Left hindlimb (tissue), 1 donor: ENCODE measurements at regions not wholly inside any gene's neighbourhood (a gene's known extent, or its start where the extent isn't known, plus 50 kb on each side); places are given as distances from the start of the nearest gene placed in this dataset.
"Not testable (repeated sequence)": the region's sequence is repeated elsewhere in the genome, so short reads cannot be mapped to it uniquely, and the experiment has no call there.

Experiments
- DNase-seq: peaks from one replicate; pipeline ENCODE4 v3.0.0-alpha.2; 2018

DNA sequence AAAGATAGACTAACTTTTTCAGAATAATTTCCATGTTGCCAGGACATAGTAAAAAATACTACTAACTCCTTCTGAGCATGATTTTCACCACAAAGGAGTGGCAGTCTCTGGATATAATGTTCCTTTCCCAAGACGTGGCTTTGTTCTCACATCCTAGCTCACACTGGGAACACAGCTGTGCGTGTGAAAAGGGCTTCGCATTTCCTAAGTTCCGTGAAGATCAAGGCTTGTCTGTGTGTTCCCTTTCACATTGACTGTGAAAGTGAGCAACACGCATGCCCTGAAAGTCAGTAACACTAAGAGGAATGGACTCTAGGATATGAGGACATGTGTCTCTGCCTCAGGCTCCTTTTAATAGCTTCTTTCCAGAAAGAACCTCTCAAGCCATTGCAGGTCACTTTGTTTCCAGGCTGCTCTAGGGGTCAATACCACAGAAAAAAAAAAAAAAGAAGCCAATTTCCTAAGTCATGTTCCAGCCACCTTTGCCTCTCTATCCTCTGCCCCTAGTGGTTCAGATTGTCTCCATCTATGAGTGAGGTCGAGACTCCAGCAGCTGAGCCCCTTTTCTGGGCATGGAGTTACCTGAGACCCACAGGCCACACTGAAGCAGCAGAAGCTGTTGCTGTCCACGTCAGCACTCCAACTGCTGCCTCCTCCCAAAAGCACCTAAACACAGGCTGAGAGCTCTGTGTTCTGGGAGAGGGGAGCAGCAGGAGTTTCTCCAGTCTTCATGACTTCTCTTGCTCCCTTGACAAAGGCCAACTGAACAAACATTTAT lies 355.9 kb downstream of the RSL24D1 start:
- DNase-seq, result no peak

DNA sequence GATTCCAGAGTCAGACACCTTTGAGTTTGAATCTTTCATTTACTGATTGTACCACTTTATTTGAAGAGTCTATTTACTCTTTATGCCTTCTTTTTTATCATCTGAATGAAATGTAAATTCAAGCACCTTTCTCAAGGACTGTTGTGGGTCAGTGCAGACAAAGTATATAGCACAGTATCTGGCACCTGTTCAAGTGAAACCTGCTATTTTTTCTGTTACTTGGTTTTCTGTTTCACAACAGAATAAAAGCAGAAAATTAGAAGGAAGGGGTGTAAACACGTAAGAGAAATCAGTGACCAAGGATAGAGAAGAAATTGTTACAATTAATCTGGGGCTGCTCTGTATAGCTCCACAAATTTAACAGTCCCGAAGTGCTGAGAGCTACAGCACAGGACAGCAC lies 357.4 kb downstream of the RSL24D1 start:
- DNase-seq, result no peak

DNA sequence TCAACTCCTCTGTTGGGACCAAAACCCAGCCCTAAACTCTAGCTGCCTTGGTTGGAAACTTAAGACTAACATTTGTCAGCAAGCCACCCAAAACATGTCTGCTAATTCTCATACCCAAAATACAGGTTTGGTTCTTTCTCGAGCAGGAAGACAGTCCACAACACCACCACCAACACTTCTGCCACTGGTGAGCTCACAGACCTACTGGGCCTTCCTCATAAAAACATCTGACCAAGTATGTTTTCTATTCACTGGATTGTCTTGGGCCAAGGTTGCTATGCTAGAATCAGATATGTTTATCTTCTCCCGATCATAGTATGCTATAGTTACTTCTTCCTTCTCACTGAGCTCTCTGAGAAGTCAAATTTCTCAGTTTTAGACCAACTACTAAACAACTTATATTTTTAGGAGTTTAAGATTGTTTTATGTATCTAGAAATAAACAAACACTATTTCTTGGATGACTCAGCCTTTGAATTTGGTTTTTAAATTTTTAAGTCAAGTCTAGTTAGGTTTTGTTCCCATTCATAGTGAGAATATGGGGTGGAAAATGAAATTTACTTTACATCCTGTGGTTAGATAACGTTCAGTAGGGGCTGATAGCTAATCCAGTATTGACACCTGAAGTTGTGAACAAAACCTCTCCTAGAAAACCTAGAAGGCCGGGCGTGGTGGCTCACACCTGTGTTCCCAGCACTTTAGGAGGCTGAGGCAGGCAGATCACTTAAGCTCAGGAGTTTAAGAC lies 360.5 kb downstream of the RSL24D1 start:
- no peak for DNase-seq

DNA sequence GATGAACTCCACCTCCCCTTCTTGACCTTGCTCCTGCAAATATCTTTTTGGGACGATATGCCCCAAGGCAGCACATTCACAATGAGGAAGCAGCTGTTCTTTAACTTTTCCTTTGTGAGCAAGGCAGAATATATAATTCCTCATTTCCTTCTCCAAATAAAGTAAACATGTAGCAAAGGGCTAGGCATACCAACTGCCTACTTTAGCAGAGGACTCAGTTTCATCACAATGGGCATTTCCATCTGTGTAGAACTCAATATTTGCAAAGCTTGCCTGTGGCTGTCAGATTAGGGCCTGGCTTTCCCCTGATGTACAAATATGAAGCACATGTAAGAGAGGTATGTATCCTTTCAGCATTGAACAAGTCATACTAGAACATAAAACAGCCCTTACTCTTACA lies 366.9 kb downstream of the RSL24D1 start:
- DNase-seq, result no peak

DNA sequence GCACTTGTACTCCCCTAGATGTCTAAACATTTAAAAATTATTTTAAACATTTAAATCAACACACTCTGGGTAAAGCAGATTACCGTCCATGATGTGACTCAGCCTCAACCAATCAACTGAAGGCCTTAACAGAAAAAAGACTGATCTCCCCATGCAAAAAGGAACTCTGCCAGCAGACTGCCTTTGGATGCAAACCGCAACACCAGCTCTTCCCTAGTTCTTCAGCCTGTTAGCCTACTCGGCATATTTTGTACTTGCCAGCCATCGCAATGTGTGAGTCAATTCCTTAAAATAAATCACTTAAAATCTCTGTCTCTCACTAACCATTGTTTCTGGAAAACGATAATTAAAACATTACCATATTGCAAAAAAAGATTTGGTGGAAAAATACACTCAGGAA lies 375.9 kb downstream of the RSL24D1 start:
- no peak for DNase-seq

DNA sequence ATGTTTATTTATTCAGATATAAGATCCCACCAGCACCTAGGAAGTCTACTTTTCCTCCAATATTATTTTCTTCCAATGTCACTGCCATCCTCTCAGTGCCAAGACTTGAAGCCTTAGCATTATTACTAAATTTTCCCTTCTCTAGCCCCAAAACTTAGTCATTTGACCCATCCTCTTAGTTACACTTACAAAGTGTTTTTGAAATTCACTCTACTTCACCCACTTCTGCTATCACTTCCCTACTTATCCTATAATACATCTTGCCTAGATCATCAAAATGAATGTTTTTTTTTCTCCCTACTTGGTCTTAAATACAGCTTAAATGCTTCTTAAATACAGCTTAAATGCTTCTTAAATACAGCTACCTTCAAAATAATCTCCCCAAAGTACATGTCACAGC lies 376.6 kb downstream of the RSL24D1 start:
- no peak for DNase-seq

DNA sequence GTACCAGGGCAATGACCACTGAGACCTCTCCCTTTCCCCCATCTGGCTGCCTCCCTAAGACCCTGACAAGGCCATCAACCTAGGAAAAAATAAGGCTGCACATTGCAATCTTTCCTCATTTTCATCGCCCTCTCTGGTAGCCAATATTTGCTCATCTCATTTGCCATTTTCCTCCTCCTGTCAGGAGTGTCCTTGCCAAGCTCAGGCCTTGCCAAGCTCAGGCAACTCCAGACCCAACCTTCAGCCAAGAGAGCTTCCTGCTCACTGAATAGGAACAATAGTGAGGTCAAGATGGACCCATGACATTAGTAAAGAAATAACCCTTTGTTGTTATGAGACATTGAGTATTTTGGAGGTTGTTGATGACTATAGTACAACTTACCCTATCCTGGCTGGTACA lies 380.3 kb downstream of the RSL24D1 start:
- DNase-seq, result no peak

DNA sequence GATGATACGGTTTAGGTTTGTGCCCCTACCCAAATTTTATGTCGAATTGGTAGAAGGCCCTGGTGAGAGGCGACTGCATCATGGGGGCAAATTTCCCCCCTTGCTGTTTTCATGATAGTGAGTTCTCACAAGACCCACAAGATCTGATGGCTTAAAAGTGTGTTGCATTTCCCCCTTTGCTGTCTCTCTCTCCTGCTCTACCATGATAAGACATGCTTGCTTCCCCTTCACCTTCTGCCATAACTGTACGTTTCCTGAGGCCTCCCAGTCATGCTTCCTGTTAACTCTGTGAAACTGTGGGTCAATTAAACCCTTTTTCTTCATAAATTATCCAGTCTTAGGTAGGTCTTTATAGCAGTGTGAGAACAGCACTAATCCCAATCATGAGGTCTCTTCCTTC lies 381.2 kb downstream of the RSL24D1 start:
- no peak for DNase-seq

DNA sequence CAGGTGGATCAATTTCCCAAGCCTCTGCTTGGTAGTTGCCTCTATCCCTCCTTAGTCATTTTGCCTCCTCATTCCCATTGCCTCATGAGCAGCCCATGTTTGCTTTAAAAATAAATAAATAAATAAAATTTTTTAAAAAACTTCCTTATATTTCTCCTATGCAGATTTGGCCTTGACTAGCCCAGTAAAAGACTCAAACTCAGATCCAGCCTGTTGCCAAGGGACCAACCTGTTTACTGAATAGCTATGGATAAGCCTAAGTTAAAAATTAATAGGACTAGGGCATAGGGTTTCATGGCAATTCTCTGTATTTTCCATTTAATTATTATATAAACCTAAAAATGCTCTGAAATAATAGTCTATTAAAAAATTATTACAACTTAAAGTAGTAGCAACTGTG lies 384.4 kb downstream of the RSL24D1 start:
- DNase-seq, result no peak

DNA sequence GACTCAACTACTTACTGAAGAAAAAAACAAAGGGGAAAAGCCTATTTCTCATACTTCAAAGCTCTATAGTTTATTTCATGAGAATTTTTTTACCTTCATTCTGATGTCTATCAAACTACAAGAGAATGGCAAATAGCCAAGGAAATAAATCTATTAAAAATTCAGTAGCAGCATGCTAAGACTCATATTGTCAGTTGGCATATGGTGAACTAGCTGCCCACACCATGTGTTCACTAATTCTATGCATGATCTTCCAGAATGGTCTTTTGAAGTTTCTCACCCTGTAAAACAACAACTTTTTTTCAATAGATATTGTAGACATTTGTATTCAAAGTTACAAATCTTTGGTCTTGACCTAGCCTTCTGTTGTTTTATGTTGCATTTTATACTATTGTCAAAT lies 386.2 kb downstream of the RSL24D1 start:
- DNase-seq, result no peak

DNA sequence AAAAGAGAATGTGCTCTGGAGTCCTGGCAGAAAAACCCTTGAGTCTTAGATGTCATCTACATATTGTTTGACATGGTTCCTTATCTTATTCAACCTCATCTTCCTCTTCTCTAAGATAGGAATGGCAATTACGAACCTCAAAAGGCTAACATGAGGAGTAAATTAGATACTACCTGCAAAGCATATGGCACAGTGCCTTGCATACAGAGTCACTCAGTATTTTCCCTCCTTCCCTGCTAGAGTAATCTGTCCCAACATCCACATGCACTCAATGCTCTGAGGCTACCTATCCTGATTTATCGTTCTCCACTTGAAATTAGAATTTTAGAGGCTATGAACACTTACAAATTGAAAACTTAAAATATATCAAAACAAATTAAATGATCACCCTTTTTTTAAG lies 386.7 kb downstream of the RSL24D1 start:
- DNase-seq, result no peak

DNA sequence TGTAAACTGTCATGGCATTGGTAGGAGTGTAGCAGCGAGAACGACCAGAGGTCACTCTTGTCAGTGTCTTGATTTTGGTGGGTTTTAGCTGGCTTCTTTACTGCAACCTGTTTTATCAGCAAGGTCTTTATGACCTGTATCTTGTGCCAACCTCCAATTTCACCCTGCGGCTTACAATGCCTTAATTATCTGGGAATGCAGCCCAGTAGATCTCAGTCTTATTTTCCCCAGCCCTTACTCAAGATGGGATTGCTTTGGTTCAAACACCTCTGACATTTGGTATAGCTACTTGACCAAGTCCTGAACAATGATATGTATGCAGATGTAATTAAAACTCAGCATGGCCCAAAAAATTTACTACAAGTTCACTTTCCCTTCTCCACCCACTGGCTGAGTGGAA lies 388.4 kb downstream of the RSL24D1 start:
- no peak for DNase-seq

DNA sequence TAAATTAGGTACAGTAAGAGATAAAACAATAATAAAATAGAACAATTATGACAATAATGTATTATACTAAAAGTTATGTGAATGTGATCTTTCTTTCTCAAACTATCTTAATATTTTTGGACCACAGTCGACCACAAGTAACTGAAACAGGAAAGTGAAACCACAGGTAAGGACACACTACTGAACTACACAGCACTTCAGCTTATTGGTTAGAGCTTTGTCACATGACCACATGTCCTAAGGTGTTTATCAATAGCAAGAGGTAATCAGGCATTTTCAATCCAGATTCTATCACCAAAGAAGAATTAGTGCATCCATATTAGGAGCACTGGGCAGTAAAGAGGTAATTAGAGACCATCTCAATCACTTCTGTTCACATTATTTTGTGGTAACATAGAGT lies 392.8 kb downstream of the RSL24D1 start:
- no peak for DNase-seq

DNA sequence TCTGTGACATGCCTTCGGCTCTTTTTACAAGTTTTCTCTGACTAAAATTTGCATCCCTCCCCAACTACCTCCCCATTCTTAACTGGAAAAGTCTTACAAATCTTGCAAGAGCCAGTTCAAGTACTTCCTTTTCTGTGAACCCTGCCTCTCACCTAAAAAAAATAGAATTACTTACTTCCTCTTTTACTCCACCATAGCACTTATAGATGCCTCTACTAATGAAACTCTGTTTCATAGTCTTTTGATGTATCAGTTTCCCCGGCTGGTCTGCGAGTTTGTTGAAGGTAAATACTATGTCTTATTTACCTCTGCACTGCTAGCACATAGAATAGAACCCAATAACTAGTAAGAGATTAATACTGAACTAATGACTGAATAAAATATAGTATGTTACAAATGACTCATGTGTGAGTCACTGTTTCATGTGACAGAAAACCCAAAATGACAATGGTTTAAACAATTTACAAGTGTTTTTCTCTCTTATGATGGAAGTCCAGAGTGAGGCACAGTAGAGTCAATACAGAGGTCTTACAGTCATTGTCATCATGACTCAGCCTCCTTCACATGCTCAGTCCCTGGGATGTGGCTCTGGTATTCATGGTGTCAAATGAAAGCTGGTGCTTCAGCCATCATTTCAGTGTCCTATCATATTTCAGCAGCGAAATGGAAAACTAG lies 393.5 kb downstream of the RSL24D1 start:
- no peak for DNase-seq

DNA sequence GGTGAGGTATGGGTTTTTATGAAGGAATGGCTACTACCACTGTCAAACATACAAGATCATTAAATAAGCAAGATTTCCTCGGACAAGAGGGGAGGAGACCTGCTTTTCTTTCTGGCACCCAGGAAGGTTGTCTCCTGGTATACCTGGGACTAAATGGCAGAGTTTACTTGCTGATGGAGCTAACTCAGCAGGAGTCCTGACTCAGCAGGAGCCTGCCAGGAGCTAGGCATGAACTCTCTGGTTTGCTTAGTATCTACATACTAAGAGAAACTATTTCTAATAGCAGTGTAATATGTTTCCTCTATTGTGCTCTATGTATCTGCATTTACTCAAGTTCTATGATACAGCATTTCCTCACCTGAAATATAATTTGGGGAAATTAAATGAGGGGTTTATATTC lies 404.2 kb downstream of the RSL24D1 start:
- no peak for DNase-seq

DNA sequence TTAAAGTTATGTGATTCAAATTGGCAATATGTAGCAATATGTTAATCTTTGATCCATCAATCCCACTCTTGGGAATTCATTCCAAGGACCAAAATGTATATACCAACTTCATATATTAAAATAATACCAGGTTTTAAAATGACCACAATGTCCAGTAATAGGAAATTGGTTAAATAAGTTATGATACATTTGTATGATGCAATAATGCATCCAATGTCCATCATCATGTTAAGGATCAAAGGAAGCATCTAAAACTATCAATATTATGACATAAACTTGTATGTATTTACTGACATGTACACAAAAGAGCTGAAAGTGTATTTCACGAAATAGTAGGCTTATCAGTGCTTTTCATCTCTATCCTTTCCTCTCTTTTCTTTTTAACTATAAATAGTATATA lies 406.0 kb downstream of the RSL24D1 start:
- DNase-seq, result no peak

DNA sequence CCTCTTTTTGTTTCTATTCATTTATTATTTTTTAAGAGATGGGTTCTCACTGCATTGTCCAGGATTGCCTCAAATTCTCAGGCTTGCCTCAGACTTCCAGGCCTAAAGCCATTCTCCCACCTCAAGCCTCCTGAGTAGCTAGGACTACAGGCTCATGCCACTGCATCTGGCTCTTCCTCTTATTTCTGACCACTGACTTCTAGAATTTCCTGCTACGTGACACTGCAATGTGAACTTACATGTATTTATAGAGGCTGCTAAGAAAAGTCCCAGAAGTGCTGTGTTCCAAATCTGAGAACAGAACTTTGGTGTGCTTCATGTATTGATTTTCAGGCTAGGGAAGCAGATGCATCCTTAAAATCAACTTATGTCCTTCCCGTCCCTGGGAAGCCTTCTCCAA lies 407.4 kb downstream of the RSL24D1 start:
- no peak for DNase-seq

DNA sequence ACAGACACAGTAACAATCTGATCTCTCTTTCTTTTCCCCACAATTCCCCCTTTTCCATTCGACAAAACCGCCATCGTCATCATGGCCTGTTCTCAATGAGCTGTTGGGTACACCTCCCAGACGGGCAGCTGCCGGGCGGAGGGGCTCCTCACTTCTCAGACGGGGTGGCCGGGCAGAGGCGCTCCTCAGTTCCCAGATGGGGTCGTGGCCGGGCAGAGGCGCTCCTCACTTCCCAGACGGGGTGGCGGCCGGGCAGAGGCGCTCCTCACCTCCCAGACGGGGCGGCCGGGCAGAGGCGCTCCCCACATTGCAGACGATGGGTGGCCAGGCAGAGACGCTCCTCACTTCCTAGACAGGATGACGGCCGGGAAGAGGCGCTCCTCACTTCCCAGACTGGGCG lies 415.5 kb downstream of the RSL24D1 start:
- not testable (repeated sequence) for DNase-seq

DNA sequence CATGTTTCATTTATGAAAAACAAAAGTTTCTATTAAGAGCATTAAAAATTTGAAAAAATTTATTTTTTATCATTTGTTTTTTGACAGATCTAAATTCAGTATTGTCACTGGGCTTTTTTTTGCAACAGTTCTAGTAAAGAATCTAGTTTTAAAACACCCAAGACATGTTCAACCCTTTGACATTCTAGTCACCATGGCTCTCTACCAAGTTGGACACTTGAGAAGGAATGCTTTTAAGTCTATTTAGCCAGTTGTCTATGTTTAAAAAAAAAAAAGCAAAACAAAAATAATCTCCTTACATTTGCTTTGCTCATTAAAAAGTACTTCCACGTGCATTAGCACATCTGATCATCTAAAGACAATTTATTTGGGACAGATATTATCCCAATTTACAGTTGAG lies 417.5 kb downstream of the RSL24D1 start:
- no peak for DNase-seq

DNA sequence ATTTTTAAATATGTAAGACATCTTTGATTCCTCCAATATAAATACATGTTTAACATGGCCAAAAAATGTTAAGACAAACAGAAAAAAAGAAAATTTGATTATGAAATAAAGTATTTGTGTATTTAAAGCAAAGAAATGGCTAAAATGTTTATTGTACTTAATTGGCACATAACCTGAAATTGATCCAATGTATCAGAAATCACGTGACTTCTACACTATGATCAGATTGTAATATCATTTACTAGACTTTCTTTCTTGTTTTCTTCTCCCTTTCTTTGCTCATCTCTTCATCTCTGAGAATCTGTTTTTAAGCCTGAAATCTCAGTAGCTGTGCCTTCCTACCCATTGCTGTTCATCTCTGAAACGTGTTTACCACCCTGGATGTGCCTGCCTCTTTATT lies 420.3 kb downstream of the RSL24D1 start:
- no peak for DNase-seq

DNA sequence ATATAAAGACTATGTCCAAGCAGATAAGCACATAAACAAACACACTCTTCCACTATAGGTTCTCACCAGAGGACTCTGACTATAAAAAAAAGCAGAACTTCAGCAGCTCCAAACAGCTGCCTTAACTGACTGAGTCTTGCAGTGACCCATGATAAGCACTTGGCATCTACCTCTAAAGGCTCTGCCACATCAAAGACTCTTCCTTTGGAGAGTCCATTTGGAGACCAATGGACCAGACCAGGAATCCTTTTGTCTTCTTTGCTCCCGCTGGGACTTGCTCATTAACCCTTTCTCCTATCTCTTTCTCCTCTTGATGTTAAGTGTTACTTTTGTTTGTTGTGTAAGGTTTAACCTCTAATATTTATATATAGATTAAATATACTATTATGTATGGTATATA lies 424.1 kb downstream of the RSL24D1 start:
- DNase-seq, result no peak

DNA sequence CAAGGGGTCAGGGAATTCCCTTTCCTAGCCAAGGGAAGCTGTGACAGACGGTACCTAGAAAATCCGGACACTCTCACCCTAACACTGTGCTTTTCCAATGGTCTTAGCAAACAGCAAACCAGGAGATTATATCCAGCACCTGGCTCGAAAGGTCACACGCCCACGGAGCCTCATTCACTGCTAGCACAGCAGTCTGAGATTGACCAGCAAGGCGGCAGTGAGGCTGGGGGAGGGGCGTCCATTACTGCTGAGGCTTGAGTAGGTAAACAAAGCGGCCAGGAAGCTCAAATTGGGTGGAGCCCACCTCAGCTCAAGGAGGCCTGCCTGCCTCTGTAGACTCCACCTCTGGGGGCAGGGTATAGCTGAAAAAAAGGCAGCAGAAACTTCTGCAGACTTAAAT lies 447.3 kb downstream of the RSL24D1 start:
- DNase-seq, result not testable (repeated sequence)

DNA sequence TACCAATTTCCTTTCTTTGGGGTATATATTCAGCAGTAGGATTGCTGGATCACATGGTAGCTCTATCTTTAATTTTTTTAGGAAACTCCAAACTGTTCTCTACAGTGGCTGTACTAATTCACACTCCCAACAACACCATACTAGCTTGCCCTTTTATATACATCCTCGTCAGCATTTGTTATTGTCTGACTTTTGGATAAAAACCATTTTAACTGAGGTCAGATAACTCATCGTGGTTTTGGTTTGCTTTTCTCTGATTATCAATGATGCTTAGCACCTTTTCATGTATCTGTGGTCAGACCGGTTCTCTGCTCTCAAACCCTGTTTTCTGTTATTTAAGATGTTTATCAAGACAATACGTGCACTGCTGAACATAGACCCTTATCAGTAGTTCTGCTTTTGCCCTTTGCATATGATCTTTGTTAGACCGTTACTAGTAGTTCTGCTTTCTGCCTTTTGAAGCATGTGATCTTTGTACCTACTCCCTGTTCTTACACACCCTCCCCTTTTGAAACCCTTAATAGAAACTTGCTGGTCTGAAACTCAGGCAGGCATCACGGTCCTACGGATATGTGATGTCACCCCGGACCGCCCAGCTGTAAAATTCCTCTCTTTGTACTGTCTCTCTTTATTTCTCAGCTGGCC lies 474.3 kb downstream of the RSL24D1 start:
- DNase-seq, result no peak

DNA sequence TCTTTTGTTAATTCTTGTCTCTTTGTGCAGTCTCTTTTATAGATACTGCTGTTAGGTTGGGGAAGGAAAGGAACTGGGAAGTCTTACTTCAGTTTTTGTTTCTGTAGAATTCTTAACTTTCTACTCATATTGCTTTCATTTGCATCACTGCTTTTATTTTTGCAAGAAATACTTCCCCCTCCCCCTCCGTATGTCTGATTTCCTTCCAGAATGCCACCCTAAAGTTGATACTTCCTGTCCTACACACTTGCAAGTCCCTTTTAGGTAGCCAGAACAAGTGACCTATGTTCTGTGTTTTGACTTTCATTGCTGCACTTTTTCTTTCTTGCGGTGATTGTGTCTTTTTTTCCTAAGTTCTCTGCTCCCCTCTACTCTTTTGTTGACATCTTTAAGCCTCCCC lies 477.4 kb downstream of the RSL24D1 start:
- DNase-seq, result no peak
